Adrenal gland (tissue), 9 donors: ENCODE measurements at regions not wholly inside any gene's neighbourhood (a gene's known extent, or its start where the extent isn't known, plus 50 kb on each side); places are given as distances from the start of the nearest gene placed in this dataset.

Experiments
- DNase-seq, 7 donors: peaks; one replicate each; pipeline ENCODE4 v3.0.0-alpha.2; 2019 to 2020
- H3K27ac ChIP-seq, 5 donors: fragments of 200-600 bp; sonication (generic) in 4 of 5; 1 replicate in 3 of 5; 2 replicates in 2 of 5; pipeline versions ENCODE4 v1.5.1 to v1.8.0; 2016 to 2020; ENCODE audit warnings: mild to moderate bottlenecking in 1 of 5
- H3K27me3 ChIP-seq: fragments of 200-600 bp; 2 replicates; pipeline ENCODE4 v1.8.0; 2021
- H3K36me3 ChIP-seq, 2 donors: fragments of 200-600 bp; replicated peaks in 1 of 2; 1 replicate in 1 of 2; 2 replicates in 1 of 2; pipeline versions ENCODE4 v1.5.1 to v1.8.0; 2018 to 2022
- H3K4me1 ChIP-seq, 2 donors: fragments of 200-600 bp; replicated peaks in 1 of 2; 1 replicate in 1 of 2; 2 replicates in 1 of 2; pipeline versions ENCODE4 v1.5.1 to v1.8.0; 2018 to 2021
- H3K4me3 ChIP-seq, 4 donors: fragments of 200-600 bp; sonication (generic) in 3 of 4; one replicate each; pipeline ENCODE4 v1.5.1; 2016 to 2018
- H3K9me3 ChIP-seq, 3 donors: fragments of 200-600 bp; sonication (generic) in 1 of 3; replicated peaks in 1 of 3; 1 replicate in 2 of 3; 2 replicates in 1 of 3; pipeline versions ENCODE4 v1.5.1 to v1.8.0; 2016 to 2021
- POLR2A ChIP-seq, 2 donors: fragments of 450-650 bp; IDR thresholded peaks; one replicate each; pipeline ENCODE4 v1.6.1; 2017; ENCODE audit warnings: antibody characterized with exemption in 2 of 2, mild to moderate bottlenecking in 2 of 2, moderate library complexity in 1 of 2
- WGBS, 4 donors: extraction: QIAGEN DNeasy Blood & Tissue Kit in 2 of 4; methylation state at CpG; one replicate each; pipeline versions ENCODE4 v1.1.5 to v1.1.7; 2013 to 2017; 5-methylcytosine and 5-hydroxymethylcytosine counted together
- intact Hi-C, 2 donors: fragments of 100-400 bp; cut with DNase I; formaldehyde crosslinking; loops; one replicate each; pipeline versions ENCODE4 v1.14.1 to v1.15.0; 2022 to 2023
- TF ChIP-seq, protein P1 (sequence below), 6 experiments: fragments of 450-650 bp in 4 of 6; fragments of 200-600 bp in 2 of 6; sonication (generic) in 1 of 6; IDR thresholded peaks; 1 replicate in 5 of 6; 2 replicates in 1 of 6; pipeline versions ENCODE4 v1.5.1 to v1.8.0; 2016 to 2021; ENCODE audit warnings: antibody characterized with exemption in 6 of 6, mild to moderate bottlenecking in 2 of 6, moderate library complexity in 1 of 6
- donor health status: healthy with polysubstance abuse.
- donor health status: Bipolar disorder and iron deficiency.
- donor health status: DM: yes; HTN: yes; CAD: no.
- donor health status: DM: no; HTN: no; CAD: no.
- donor health status: DM: no; HTN: no; CAD: no.

- H3K27ac ChIP-seq, result no peak overlapping the region
- no peaks in the 10 kb centered on the region for H3K4me1 ChIP-seq
- H3K9me3 ChIP-seq, result no peaks in the 10 kb centered on the region
- TF ChIP-seq, protein P1, sequence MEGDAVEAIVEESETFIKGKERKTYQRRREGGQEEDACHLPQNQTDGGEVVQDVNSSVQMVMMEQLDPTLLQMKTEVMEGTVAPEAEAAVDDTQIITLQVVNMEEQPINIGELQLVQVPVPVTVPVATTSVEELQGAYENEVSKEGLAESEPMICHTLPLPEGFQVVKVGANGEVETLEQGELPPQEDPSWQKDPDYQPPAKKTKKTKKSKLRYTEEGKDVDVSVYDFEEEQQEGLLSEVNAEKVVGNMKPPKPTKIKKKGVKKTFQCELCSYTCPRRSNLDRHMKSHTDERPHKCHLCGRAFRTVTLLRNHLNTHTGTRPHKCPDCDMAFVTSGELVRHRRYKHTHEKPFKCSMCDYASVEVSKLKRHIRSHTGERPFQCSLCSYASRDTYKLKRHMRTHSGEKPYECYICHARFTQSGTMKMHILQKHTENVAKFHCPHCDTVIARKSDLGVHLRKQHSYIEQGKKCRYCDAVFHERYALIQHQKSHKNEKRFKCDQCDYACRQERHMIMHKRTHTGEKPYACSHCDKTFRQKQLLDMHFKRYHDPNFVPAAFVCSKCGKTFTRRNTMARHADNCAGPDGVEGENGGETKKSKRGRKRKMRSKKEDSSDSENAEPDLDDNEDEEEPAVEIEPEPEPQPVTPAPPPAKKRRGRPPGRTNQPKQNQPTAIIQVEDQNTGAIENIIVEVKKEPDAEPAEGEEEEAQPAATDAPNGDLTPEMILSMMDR (IDR thresholded peaks at IDR 0.05), result no peak
- TF ChIP-seq POLR2A (IDR thresholded peaks at IDR 0.05), result no peak
- intact Hi-C loops, result no loop called here
- peaks cover 17% of the 10 kb centered on the region for H3K27me3 ChIP-seq
- H3K36me3 ChIP-seq, result no peaks in the 10 kb centered on the region
- no peak for DNase-seq
- WGBS, 4 donors, result 76 to 100% (median 87%) methylated on average over 2 of the region's 2 CpGs
- no peak overlapping the region for H3K4me3 ChIP-seq
Measured at GRCh38 chr17:79226037-79226436, 151.4 kb downstream of the ENGASE start.

DNA sequence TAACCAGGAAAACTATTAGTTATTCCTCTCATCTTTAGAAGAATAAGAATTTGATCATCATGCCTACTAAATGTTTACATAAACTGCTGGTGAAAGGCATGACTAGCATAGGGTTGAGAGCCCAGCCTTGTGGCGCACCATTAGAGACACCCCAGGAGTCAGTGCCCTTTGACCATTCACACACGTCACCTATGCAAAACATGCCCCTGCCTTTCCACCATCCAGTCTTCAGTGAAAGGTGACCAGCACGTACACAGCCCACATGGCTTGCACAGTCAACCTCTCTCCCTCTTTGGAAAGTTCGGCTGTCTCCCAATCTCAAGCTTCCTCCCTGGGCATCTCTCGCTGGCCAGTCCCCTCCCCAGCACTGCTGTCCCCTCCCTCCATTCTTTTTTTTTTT is 150.3 kb downstream of the ENGASE start:
- no peaks in the 10 kb centered on the region for H3K36me3 ChIP-seq
- H3K9me3 ChIP-seq, result no peaks in the 10 kb centered on the region
- H3K27me3 ChIP-seq, result peaks cover 25% of the 10 kb centered on the region
- TF ChIP-seq POLR2A (IDR thresholded peaks at IDR 0.05), result no peak
- H3K4me3 ChIP-seq, result no peak overlapping the region
- 63 to 76% (median 71%) methylated on average over 5 of the region's 5 CpGs for WGBS, 4 donors
- H3K27ac ChIP-seq, result no peak overlapping the region
- intact Hi-C loops, result no loop called here
- DNase-seq, result no peak
- no peaks in the 10 kb centered on the region for H3K4me1 ChIP-seq

GRCh38 chr17:79224476-79224875 is 149.9 kb downstream of the ENGASE start:
- intact Hi-C loops, result no loop called here
- TF ChIP-seq, protein P1 (IDR thresholded peaks at IDR 0.05), result no peak
- TF ChIP-seq POLR2A (IDR thresholded peaks at IDR 0.05), result no peak
- H3K4me3 ChIP-seq, result no peak overlapping the region
- no peak for DNase-seq
- H3K27ac ChIP-seq, result no peak overlapping the region
- 38 to 64% (median 49%) methylated on average over 4 of the region's 4 CpGs for WGBS, 4 donors
- H3K9me3 ChIP-seq, result no peaks in the 10 kb centered on the region
- H3K4me1 ChIP-seq, result no peaks in the 10 kb centered on the region
- peaks cover 25% of the 10 kb centered on the region for H3K27me3 ChIP-seq
- no peaks in the 10 kb centered on the region for H3K36me3 ChIP-seq

GRCh38 chr17:79223953-79224352 is 149.3 kb downstream of the ENGASE start:
- intact Hi-C loops, result no loop called here
- no peak overlapping the region for H3K27ac ChIP-seq
- H3K36me3 ChIP-seq, result no peaks in the 10 kb centered on the region
- DNase-seq, result no peak
- H3K4me3 ChIP-seq, result no peak overlapping the region
- H3K4me1 ChIP-seq, result no peaks in the 10 kb centered on the region
- no peak for TF ChIP-seq POLR2A (IDR thresholded peaks at IDR 0.05)
- TF ChIP-seq, protein P1 (IDR thresholded peaks at IDR 0.05), result no peak
- 46 to 58% (median 56%) methylated on average over 6 to 8 of the region's 8 CpGs for whole genome bisulfite sequencing, 4 donors
- peaks cover 25% of the 10 kb centered on the region for H3K27me3 ChIP-seq
- H3K9me3 ChIP-seq, result no peaks in the 10 kb centered on the region

DNA sequence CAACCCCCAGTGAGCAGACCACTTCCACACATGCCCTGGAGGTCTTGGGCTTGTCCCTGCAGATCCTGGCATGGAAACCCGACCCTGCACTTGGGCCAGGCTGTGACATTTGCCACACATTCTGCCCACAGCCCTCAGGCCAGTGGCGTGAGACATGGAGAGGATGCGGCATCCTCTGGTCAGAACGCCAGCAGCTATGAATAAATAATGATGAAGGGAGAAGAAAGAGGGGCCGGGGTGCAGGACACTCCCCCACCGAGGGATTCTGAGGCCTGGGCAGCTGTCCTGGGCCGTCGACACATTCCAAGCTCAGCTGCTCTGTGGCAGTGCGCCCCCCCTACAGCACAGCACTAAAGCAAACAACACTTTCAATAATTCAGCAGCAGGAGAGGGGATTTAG is 148.8 kb downstream of the ENGASE start:
- H3K4me1 ChIP-seq, result no peaks in the 10 kb centered on the region
- TF ChIP-seq, protein P1 (IDR thresholded peaks at IDR 0.05), result no peak
- TF ChIP-seq POLR2A (IDR thresholded peaks at IDR 0.05), result no peak
- WGBS, 4 donors, result 29 to 47% (median 36%) methylated on average over 9 of the region's 9 CpGs
- no peaks in the 10 kb centered on the region for H3K9me3 ChIP-seq
- H3K27ac ChIP-seq, result no peak overlapping the region
- peaks cover 27% of the 10 kb centered on the region for H3K27me3 ChIP-seq
- intact Hi-C loops, result no loop called here
- no peak overlapping the region for H3K4me3 ChIP-seq
- H3K36me3 ChIP-seq, result no peaks in the 10 kb centered on the region
- DNase-seq, result no peak
